ENCODE measurements at regions not wholly inside any gene's neighbourhood (a gene's known extent, or its start where the extent isn't known, plus 50 kb on each side); places are given as distances from the start of the nearest gene placed in this dataset.

- DNase-seq (ENCODE audit: low read depth, low spot score) = no peak
Measured at GRCh38 chr18:27838225-27838624, 338.7 kb downstream of the CDH2 start.

GRCh38 chr18:27826101-27826500 is 350.8 kb downstream of the CDH2 start:
- Histone ChIP-seq H3K9ac (ENCODE audit: insufficient read length, low read depth) (no peak overlapping the region), H3K27me3 (ENCODE audit: insufficient read depth, insufficient read length) (no peaks in the 10 kb centered on the region), H3K36me3 (ENCODE audit: insufficient read depth, insufficient read length, low read length) (no peaks in the 10 kb centered on the region), H3K9me3 (ENCODE audit: insufficient read depth, low read length) (no peaks in the 10 kb centered on the region), H3K4me1 (ENCODE audit: insufficient read depth, insufficient read length) (no peaks in the 10 kb centered on the region), H3K4me3 (ENCODE audit: insufficient read length, low read depth) (no peak overlapping the region)
- TF ChIP-seq YY1 (IDR thresholded peaks at IDR 0.05; ENCODE audit: insufficient read depth, insufficient read length) (no peak), ZNF274 (IDR thresholded peaks at IDR 0.05; ENCODE audit: low read depth, low read length) (no peak), SUZ12 (IDR thresholded peaks at IDR 0.05; ENCODE audit: extremely low read depth, insufficient read depth, insufficient read length) (no peak)
- DNase-seq (ENCODE audit: low read depth, low spot score) = no peak

More at GRCh38 chr18:27838225-27838624, 338.7 kb downstream of the CDH2 start:
- TF ChIP-seq YY1 (IDR thresholded peaks at IDR 0.05; ENCODE audit: insufficient read depth, insufficient read length) (no peak), SUZ12 (IDR thresholded peaks at IDR 0.05; ENCODE audit: extremely low read depth, insufficient read depth, insufficient read length) (no peak), ZNF274 (IDR thresholded peaks at IDR 0.05; ENCODE audit: low read depth, low read length) (no peak)
- no peaks in the 10 kb centered on the region for H3K9me3 ChIP-seq (ENCODE audit: insufficient read depth, low read length)
- H3K36me3 ChIP-seq (ENCODE audit: insufficient read depth, insufficient read length, low read length) = no peaks in the 10 kb centered on the region
- H3K27me3 ChIP-seq (ENCODE audit: insufficient read depth, insufficient read length) = no peaks in the 10 kb centered on the region
- no peaks in the 10 kb centered on the region for H3K4me1 ChIP-seq (ENCODE audit: insufficient read depth, insufficient read length)
- H3K9ac ChIP-seq (ENCODE audit: insufficient read length, low read depth) = no peak overlapping the region
- no peak overlapping the region for H3K4me3 ChIP-seq (ENCODE audit: insufficient read length, low read depth)

- DNase-seq (ENCODE audit: low read depth, low spot score) = no peak
- no peak overlapping the region for H3K4me3 ChIP-seq (ENCODE audit: insufficient read length, low read depth)
- H3K4me1 ChIP-seq (ENCODE audit: insufficient read depth, insufficient read length) = no peaks in the 10 kb centered on the region
Measured at GRCh38 chr18:27825689-27826088, 351.2 kb downstream of the CDH2 start.

DNA sequence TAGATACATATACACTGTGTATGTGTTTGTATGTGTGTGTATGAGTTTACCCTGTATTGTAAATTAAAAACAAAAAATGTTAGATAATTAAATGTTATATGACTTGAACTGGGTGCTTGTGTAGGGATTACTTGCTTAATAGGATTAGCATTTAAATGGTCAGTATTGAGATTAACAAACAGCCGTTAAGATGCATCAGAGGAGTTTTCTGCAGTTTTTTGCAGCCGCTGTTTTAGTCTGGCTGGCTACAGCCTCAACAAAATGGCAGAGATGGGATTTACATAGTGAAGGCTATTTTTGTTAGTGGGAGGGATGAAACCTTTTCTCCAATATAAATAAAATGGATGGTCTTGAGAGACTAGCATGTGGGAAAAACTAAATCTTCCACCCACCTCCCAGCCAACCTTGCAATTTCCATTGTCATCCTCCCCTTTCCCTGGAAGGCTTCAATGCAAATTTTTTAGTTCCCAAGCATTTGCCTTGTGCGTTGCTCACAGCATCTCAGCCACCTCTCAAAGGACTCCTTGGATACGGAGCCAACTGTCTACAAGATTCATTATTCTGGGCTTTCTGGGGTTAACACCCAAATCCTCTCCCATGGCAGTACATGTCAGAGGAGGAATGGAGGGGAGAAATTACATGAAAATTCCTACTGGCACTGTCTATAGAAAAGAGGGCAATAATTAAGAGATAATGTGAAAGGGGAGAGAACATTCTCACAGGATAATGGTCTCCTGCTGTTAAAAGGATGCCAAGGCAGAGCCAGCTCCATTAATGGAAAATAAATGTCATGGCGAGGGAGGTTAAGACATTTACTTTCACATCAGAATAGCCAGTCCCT is 351.9 kb downstream of the CDH2 start:
- Histone ChIP-seq H3K4me3 (ENCODE audit: insufficient read length, low read depth) (no peak overlapping the region), H3K9me3 (ENCODE audit: insufficient read depth, low read length) (no peaks in the 10 kb centered on the region), H3K9ac (ENCODE audit: insufficient read length, low read depth) (no peak overlapping the region), H3K36me3 (ENCODE audit: insufficient read depth, insufficient read length, low read length) (no peaks in the 10 kb centered on the region), H3K4me1 (ENCODE audit: insufficient read depth, insufficient read length) (no peaks in the 10 kb centered on the region), H3K27me3 (ENCODE audit: insufficient read depth, insufficient read length) (no peaks in the 10 kb centered on the region)
- TF ChIP-seq SUZ12 (IDR thresholded peaks at IDR 0.05; ENCODE audit: extremely low read depth, insufficient read depth, insufficient read length) (no peak), ZNF274 (IDR thresholded peaks at IDR 0.05; ENCODE audit: low read depth, low read length) (no peak), YY1 (IDR thresholded peaks at IDR 0.05; ENCODE audit: insufficient read depth, insufficient read length) (no peak)
- DNase-seq (ENCODE audit: low read depth, low spot score) = no peak

More at GRCh38 chr18:27825689-27826088, 351.2 kb downstream of the CDH2 start:
- Histone ChIP-seq H3K9ac (ENCODE audit: insufficient read length, low read depth) (no peak overlapping the region), H3K36me3 (ENCODE audit: insufficient read depth, insufficient read length, low read length) (no peaks in the 10 kb centered on the region), H3K27me3 (ENCODE audit: insufficient read depth, insufficient read length) (no peaks in the 10 kb centered on the region), H3K9me3 (ENCODE audit: insufficient read depth, low read length) (no peaks in the 10 kb centered on the region)
- TF ChIP-seq SUZ12 (IDR thresholded peaks at IDR 0.05; ENCODE audit: extremely low read depth, insufficient read depth, insufficient read length) = no peak
- no peak for TF ChIP-seq ZNF274 (IDR thresholded peaks at IDR 0.05; ENCODE audit: low read depth, low read length)
- no peak for TF ChIP-seq YY1 (IDR thresholded peaks at IDR 0.05; ENCODE audit: insufficient read depth, insufficient read length)

DNA sequence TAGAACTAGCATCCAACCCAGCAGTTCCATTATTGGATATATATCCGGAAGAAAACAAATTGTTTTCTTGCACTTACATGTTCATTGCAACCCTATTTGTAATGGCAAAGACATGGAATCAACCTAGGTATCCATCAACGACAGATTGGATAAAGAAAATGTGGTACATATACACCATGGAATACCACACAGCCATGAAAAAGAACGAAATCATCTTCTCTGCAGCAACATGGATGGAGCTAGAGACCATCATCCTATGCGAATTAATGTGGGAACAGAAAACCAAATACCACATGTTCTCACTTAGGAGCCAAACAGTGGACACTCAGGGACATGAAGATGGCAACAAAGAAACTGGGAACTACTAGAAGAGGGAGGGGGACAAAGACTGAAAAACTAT is 352.7 kb downstream of the CDH2 start:
- Histone ChIP-seq H3K4me1 (ENCODE audit: insufficient read depth, insufficient read length) (no peaks in the 10 kb centered on the region), H3K9ac (ENCODE audit: insufficient read length, low read depth) (no peak overlapping the region), H3K9me3 (ENCODE audit: insufficient read depth, low read length) (no peaks in the 10 kb centered on the region), H3K27me3 (ENCODE audit: insufficient read depth, insufficient read length) (no peaks in the 10 kb centered on the region), H3K36me3 (ENCODE audit: insufficient read depth, insufficient read length, low read length) (no peaks in the 10 kb centered on the region), H3K4me3 (ENCODE audit: insufficient read length, low read depth) (no peak overlapping the region)
- TF ChIP-seq ZNF274 (IDR thresholded peaks at IDR 0.05; ENCODE audit: low read depth, low read length) = no peak
- TF ChIP-seq YY1 (IDR thresholded peaks at IDR 0.05; ENCODE audit: insufficient read depth, insufficient read length) = no peak
- no peak for TF ChIP-seq SUZ12 (IDR thresholded peaks at IDR 0.05; ENCODE audit: extremely low read depth, insufficient read depth, insufficient read length)
- no peak for DNase-seq (ENCODE audit: low read depth, low spot score)

DNA sequence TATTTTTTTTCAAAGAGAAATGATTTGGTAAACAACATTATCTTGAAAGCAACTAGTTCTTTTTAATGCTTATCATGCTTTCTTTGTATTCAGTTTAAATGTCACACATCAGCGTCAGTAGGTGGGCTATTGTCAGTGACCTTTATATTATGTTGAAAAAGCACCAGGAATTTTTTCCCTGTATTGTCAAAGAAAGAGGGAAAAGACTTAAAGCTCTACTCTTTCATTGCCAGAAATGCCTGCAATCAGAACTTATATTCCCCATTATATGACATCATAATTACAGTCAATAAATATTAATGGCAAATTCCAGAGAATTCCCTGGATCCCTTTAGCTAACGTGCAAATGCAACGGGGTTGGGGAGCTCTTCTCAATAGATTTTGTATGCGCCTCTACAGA is 353.9 kb downstream of the CDH2 start:
- no peak overlapping the region for H3K9ac ChIP-seq (ENCODE audit: insufficient read length, low read depth)
- no peaks in the 10 kb centered on the region for H3K9me3 ChIP-seq (ENCODE audit: insufficient read depth, low read length)
- no peaks in the 10 kb centered on the region for H3K27me3 ChIP-seq (ENCODE audit: insufficient read depth, insufficient read length)
- H3K36me3 ChIP-seq (ENCODE audit: insufficient read depth, insufficient read length, low read length) = no peaks in the 10 kb centered on the region
- no peak for DNase-seq (ENCODE audit: low read depth, low spot score)
- no peak overlapping the region for H3K4me3 ChIP-seq (ENCODE audit: insufficient read length, low read depth)
- no peak for TF ChIP-seq SUZ12 (IDR thresholded peaks at IDR 0.05; ENCODE audit: extremely low read depth, insufficient read depth, insufficient read length)
- TF ChIP-seq YY1 (IDR thresholded peaks at IDR 0.05; ENCODE audit: insufficient read depth, insufficient read length) = no peak
- TF ChIP-seq ZNF274 (IDR thresholded peaks at IDR 0.05; ENCODE audit: low read depth, low read length) = no peak
- no peaks in the 10 kb centered on the region for H3K4me1 ChIP-seq (ENCODE audit: insufficient read depth, insufficient read length)

DNA sequence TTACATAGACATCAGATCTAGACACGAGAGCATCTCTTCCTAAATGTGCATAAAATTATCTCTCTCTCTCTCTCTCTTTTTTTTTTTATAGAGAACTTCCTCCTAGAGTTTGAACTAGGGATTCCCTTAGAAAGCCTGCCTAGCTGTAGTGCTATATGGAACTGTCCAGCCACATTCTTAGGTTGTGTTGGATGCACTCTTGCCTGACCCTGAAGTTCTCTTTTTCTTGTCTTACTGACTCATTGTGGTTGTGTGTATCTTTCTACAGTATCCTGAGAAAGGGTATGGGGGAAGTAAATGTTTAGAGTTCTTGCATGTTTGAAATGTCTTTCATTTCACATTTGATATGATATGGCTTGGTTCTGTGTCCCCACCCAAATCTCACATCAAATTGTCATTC is 368.2 kb downstream of the CDH2 start:
- no peaks in the 10 kb centered on the region for H3K9me3 ChIP-seq (ENCODE audit: insufficient read depth, low read length)
- H3K36me3 ChIP-seq (ENCODE audit: insufficient read depth, insufficient read length, low read length) = no peaks in the 10 kb centered on the region
- TF ChIP-seq YY1 (IDR thresholded peaks at IDR 0.05; ENCODE audit: insufficient read depth, insufficient read length) (no peak), SUZ12 (IDR thresholded peaks at IDR 0.05; ENCODE audit: extremely low read depth, insufficient read depth, insufficient read length) (no peak), ZNF274 (IDR thresholded peaks at IDR 0.05; ENCODE audit: low read depth, low read length) (no peak)
- no peak overlapping the region for H3K9ac ChIP-seq (ENCODE audit: insufficient read length, low read depth)
- H3K27me3 ChIP-seq (ENCODE audit: insufficient read depth, insufficient read length) = no peaks in the 10 kb centered on the region
- no peak for DNase-seq (ENCODE audit: low read depth, low spot score)
- no peaks in the 10 kb centered on the region for H3K4me1 ChIP-seq (ENCODE audit: insufficient read depth, insufficient read length)
- no peak overlapping the region for H3K4me3 ChIP-seq (ENCODE audit: insufficient read length, low read depth)
